ENCODE measurements at regions not wholly inside any gene's neighbourhood (a gene's known extent, or its start where the extent isn't known, plus 50 kb on each side); places are given as distances from the start of the nearest gene placed in this dataset.

- intact Hi-C loops (cut with DNase I): no loop called here
- Histone ChIP-seq H3K36me3 (no peaks in the 10 kb centered on the region), H3K9me3 (no peaks in the 10 kb centered on the region), H3K27ac (peak overlapping the region; percentile 56 to 74), H3K4me1 (ENCODE audit: insufficient read depth) (peaks cover 42% of the 10 kb centered on the region), H3K4me3 (no peak overlapping the region), H3K27me3 (no peaks in the 10 kb centered on the region)
- peak; percentile 66 to 86 (median 71) for DNase-seq
- TF ChIP-seq POLR2A (IDR thresholded peaks at IDR 0.05) (no peak), EP300 (IDR thresholded peaks at IDR 0.05) (no peak)
- TF ChIP-seq, protein P1, sequence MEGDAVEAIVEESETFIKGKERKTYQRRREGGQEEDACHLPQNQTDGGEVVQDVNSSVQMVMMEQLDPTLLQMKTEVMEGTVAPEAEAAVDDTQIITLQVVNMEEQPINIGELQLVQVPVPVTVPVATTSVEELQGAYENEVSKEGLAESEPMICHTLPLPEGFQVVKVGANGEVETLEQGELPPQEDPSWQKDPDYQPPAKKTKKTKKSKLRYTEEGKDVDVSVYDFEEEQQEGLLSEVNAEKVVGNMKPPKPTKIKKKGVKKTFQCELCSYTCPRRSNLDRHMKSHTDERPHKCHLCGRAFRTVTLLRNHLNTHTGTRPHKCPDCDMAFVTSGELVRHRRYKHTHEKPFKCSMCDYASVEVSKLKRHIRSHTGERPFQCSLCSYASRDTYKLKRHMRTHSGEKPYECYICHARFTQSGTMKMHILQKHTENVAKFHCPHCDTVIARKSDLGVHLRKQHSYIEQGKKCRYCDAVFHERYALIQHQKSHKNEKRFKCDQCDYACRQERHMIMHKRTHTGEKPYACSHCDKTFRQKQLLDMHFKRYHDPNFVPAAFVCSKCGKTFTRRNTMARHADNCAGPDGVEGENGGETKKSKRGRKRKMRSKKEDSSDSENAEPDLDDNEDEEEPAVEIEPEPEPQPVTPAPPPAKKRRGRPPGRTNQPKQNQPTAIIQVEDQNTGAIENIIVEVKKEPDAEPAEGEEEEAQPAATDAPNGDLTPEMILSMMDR (IDR thresholded peaks at IDR 0.05): no peak
- 43 to 46% (median 43%) methylated on average over 9 of the region's 9 CpGs for WGBS, 3 donors
Measured at GRCh38 chr17:77470800-77471733, 330.3 kb downstream of the SEC14L1 start.

- no peaks in the 10 kb centered on the region for H3K9me3 ChIP-seq
- H3K27me3 ChIP-seq: no peaks in the 10 kb centered on the region
- peaks cover 46% of the 10 kb centered on the region for H3K4me1 ChIP-seq (ENCODE audit: insufficient read depth)
- peak; percentile 67 to 76 (median 72) for DNase-seq
- 1 to 3% (median 3%) methylated on average over 12 of the region's 12 CpGs for WGBS, 3 donors
- TF ChIP-seq, protein P1 (IDR thresholded peaks at IDR 0.05): no peak
- TF ChIP-seq POLR2A (IDR thresholded peaks at IDR 0.05) (no peak), EP300 (IDR thresholded peaks at IDR 0.05) (no peak)
- peak overlapping the region; percentile 56 to 63 for H3K27ac ChIP-seq
- H3K36me3 ChIP-seq: no peaks in the 10 kb centered on the region
- H3K4me3 ChIP-seq: no peak overlapping the region
- intact Hi-C loops (cut with DNase I): no loop called here
Measured at GRCh38 chr17:77471984-77472461, 331.3 kb downstream of the SEC14L1 start.

DNA sequence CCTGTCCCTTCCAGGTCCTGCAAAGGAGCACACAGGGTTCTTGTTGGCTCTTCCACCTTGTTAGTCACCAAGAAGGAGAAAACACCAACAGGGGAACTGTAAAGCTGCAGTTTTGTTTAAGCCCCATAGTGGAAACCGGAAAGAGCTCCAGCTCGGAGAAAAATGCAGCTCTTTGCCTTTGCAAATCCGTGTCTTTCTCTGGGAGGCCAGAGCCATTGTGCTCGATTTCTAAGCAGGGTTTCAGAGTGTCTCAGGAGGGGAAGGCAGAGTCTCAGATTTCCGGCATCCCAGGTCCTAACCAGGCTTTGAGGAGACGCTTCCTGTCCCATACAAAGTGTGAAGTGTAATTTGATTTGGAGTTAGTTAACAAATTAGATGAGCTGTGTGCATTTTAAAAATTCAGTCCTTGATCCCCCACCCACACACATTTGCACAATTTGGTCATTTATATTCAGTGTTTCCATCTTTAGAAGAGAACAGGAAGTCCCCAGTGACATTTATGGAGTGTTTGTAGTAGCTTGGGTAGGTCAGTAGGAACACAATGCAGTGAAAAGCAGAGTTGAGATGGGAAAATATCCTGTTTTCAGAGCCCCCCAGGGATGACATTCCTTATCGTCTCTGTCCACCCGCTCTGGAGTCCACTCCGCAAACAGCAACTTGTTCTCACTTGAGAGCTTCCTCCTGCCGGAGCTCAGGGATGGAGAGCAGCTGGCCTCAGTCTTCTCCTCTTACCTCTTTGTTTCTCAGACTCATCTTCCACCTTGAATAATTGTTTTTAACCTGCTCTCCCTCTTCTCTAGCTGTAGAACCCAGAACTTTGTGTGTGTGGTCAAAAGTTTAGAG lies 331.9 kb downstream of the SEC14L1 start:
- no peak for TF ChIP-seq EP300 (IDR thresholded peaks at IDR 0.05)
- TF ChIP-seq, protein P1 (IDR thresholded peaks at IDR 0.05): no peak
- TF ChIP-seq POLR2A (IDR thresholded peaks at IDR 0.05): no peak
- Histone ChIP-seq H3K4me1 (ENCODE audit: insufficient read depth) (peaks cover 50% of the 10 kb centered on the region), H3K27ac (peak overlapping the region; percentile 41 to 63), H3K27me3 (no peaks in the 10 kb centered on the region), H3K9me3 (no peaks in the 10 kb centered on the region), H3K4me3 (no peak overlapping the region), H3K36me3 (no peaks in the 10 kb centered on the region)
- no peak for DNase-seq
- intact Hi-C loops (cut with DNase I): no loop called here
- WGBS, 3 donors: 11 to 16% (median 14%) methylated on average over 10 of the region's 10 CpGs

- H3K27ac ChIP-seq: peak overlapping the region; percentile 7 to 41
- intact Hi-C loops (cut with DNase I): no loop called here
- no peaks in the 10 kb centered on the region for H3K9me3 ChIP-seq
- no peak overlapping the region for H3K4me3 ChIP-seq
- TF ChIP-seq, protein P1 (IDR thresholded peaks at IDR 0.05): no peak
- TF ChIP-seq POLR2A (IDR thresholded peaks at IDR 0.05): no peak
- TF ChIP-seq EP300 (IDR thresholded peaks at IDR 0.05): no peak
- peaks cover 53% of the 10 kb centered on the region for H3K4me1 ChIP-seq (ENCODE audit: insufficient read depth)
- WGBS, 3 donors: 81 to 87% (median 83%) methylated on average over 6 of the region's 6 CpGs
- H3K27me3 ChIP-seq: no peaks in the 10 kb centered on the region
- no peak for DNase-seq
- H3K36me3 ChIP-seq: no peaks in the 10 kb centered on the region
Measured at GRCh38 chr17:77473615-77474226, 333.0 kb downstream of the SEC14L1 start.
